ENCODE measurements at regions not wholly inside any gene's neighbourhood (a gene's known extent, or its start where the extent isn't known, plus 50 kb on each side); places are given as distances from the start of the nearest gene placed in this dataset.

- TF ChIP-seq POLR2A (IDR thresholded peaks at IDR 0.05) (no peak), CTCF (IDR thresholded peaks at IDR 0.05) (no peak)
These were observed 1249.4 kb downstream of the LRFN5 start for GRCh38 chr14:42856106-42856505.
